ENCODE measurements at regions not wholly inside any gene's neighbourhood (a gene's known extent, or its start where the extent isn't known, plus 50 kb on each side); places are given as distances from the start of the nearest gene placed in this dataset.

GRCh38 chr5:106661866-106662265 is 1008.9 kb downstream of the EFNA5 start:
- Histone ChIP-seq H3K9me1 (ENCODE audit: insufficient read depth, low read length) (no peaks in the 10 kb centered on the region), H3K9ac (ENCODE audit: low read depth, low read length) (no peak overlapping the region), H4K5ac (ENCODE audit: low read depth, low read length) (no peak overlapping the region), H2BK120ac (ENCODE audit: low read depth, low read length) (no peak overlapping the region), H2BK5ac (ENCODE audit: low read depth, low read length, poor library complexity, severe bottlenecking) (no peak overlapping the region), H4K8ac (ENCODE audit: low read depth in 2 of 2, low read length in 2 of 2) (no peak overlapping the region), H3K27ac (ENCODE audit: insufficient read depth, low read length) (no peak overlapping the region), H3K9me3 (ENCODE audit: control insufficient read depth, insufficient read depth, low read length) (no peaks in the 10 kb centered on the region), H3K4me2 (ENCODE audit: low read depth, low read length) (no peak overlapping the region), H3K4ac (ENCODE audit: low read depth, low read length) (no peak overlapping the region), H2BK15ac (ENCODE audit: low read depth, low read length) (no peak overlapping the region), H3K27me3 (ENCODE audit: control insufficient read depth, insufficient read depth, low read length) (no peaks in the 10 kb centered on the region), H4K20me1 (ENCODE audit: insufficient read depth, low read length) (no peaks in the 10 kb centered on the region), H3K18ac (ENCODE audit: low read depth, low read length) (no peak overlapping the region), H3K79me1 (ENCODE audit: low read depth in 1 of 2, low read length in 2 of 2) (no peaks in the 10 kb centered on the region), H4K91ac (ENCODE audit: insufficient read depth, low read depth, low read length) (no peak overlapping the region), H3K36me3 (ENCODE audit: control insufficient read depth, insufficient read depth, low read length) (no peaks in the 10 kb centered on the region), H2AK9ac (replicated peaks; ENCODE audit: low read depth, low read length, poor library complexity) (no peak overlapping the region), H3K23ac (ENCODE audit: low read depth, low read length) (no peak overlapping the region), H3K14ac (replicated peaks; ENCODE audit: low read depth, low read length) (no peak overlapping the region), H2BK20ac (ENCODE audit: low read depth, low read length) (no peak overlapping the region), H3K4me3 (ENCODE audit: insufficient read depth, low read depth, low read length) (no peak overlapping the region), H3K4me1 (ENCODE audit: control insufficient read depth, insufficient read depth, low read length) (no peaks in the 10 kb centered on the region), H3K56ac (ENCODE audit: extremely low read depth, insufficient read depth, low read length) (no peak overlapping the region), H2AFZ (replicated peaks; ENCODE audit: low read length, poor library complexity) (no peak overlapping the region), H2AK5ac (ENCODE audit: low read depth, low read length) (no peak overlapping the region)
- ChIA-PET CTCF (no interaction called here), POLR2A (ENCODE audit: unreplicated experiment) (no interaction called here)
- TF ChIP-seq NFE2L2 (IDR thresholded peaks at IDR 0.05; ENCODE audit: low read depth, low read length) (no peak), SMC3 (IDR thresholded peaks at IDR 0.05; ENCODE audit: low read depth, low read length) (no peak), ELK1 (IDR thresholded peaks at IDR 0.05; ENCODE audit: borderline replicate concordance, low read depth, low read length) (no peak), CHD1 (IDR thresholded peaks at IDR 0.05; ENCODE audit: low read depth, low read length) (no peak), POLR2A (IDR thresholded peaks at IDR 0.05; ENCODE audit: low read depth, low read length) (no peak), USF2 (IDR thresholded peaks at IDR 0.05; ENCODE audit: low read depth, low read length) (no peak), CEBPB (IDR thresholded peaks at IDR 0.05; ENCODE audit: low read depth, low read length) (no peak), MAZ (IDR thresholded peaks at IDR 0.05; ENCODE audit: borderline replicate concordance, low read depth, low read length) (no peak), BHLHE40 (IDR thresholded peaks at IDR 0.05; ENCODE audit: low read depth, low read length) (no peak), MXI1 (IDR thresholded peaks at IDR 0.05; ENCODE audit: borderline replicate concordance, low read depth, low read length) (no peak), RAD21 (IDR thresholded peaks at IDR 0.05; ENCODE audit: low read length) (no peak), CTCF (conservative IDR thresholded peaks at IDR 0.05; ENCODE audit: low read depth, low read length) (no peak), RFX5 (IDR thresholded peaks at IDR 0.05; ENCODE audit: low read depth, low read length) (no peak), MAFK (IDR thresholded peaks at IDR 0.05; ENCODE audit: low read depth, low read length) (no peak), FOS (IDR thresholded peaks at IDR 0.05; ENCODE audit: low read depth, low read length) (no peak), RCOR1 (IDR thresholded peaks at IDR 0.05; ENCODE audit: insufficient replicate concordance, low read length) (no peak)
- DNase-seq (no peak), ATAC-seq (ENCODE audit: low read depth) (no peak)
- intact Hi-C loops (cut with micrococcal nuclease) (no loop called here), in situ Hi-C loops (cut with MboI; ENCODE audit: low sequenced_read_pairs) (no loop called here), dilution Hi-C loops (cut with HindIII; ENCODE audit: low sequenced_read_pairs, unreplicated experiment) (no loop called here)
- WGBS, 2 experiments (ENCODE audit: extremely low coverage in 2 of 2, insufficient read length in 1 of 2), result no CpG with 5 or more reads among the region's 2 CpGs
- no TSS peak for BruUV-seq (replicated peaks)

Measured in IMR-90 (cell line).